ENCODE measurements at regions not wholly inside any gene's neighbourhood (a gene's known extent, or its start where the extent isn't known, plus 50 kb on each side); places are given as distances from the start of the nearest gene placed in this dataset.

DNA sequence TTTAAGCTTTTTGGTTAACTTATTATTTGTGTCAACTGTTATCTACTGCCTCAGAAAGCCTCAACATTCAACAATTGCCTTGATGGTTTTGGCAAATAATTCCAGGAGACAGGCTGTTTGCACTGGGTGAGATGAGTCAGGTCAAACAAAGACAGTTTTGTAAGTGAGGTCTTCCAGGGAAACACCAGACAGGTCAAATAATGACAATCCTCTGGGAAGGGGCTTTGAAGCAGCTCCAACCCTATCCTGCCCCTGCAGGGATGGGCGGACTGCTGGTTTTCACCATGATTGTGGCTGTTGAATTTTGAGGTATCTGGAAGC, 79.4 kb upstream of the PRR23E start:
- intact Hi-C loops (cut with micrococcal nuclease): no loop called here
- FAIRE-seq (no peak), DNase-seq (ENCODE audit: low read depth, low spot score) (no peak)
- Histone ChIP-seq H3K27ac (ENCODE audit: insufficient read depth, low read depth, low read length) (no peak overlapping the region), H3K4me2 (ENCODE audit: insufficient read depth, low read length) (no peak overlapping the region), H2AFZ (ENCODE audit: low read depth, low read length) (no peak overlapping the region), H3K79me2 (ENCODE audit: control insufficient read depth, insufficient read depth, low read length) (no peaks in the 10 kb centered on the region), H3K4me3 (replicated peaks in 1 of 3; ENCODE audit: insufficient read depth in 1 of 3, low read depth in 1 of 3, low read length in 3 of 3) (no peak overlapping the region), H3K36me3 (ENCODE audit: control insufficient read depth in 2 of 2, extremely low read depth in 1 of 2, insufficient read depth in 2 of 2, low read length in 2 of 2) (no peaks in the 10 kb centered on the region), H3K9me1 (replicated peaks; ENCODE audit: control insufficient read depth, extremely low read depth, insufficient read depth, low read length) (no peaks in the 10 kb centered on the region), H4K20me1 (replicated peaks; ENCODE audit: control insufficient read depth, extremely low read depth, insufficient read depth, low read length) (no peaks in the 10 kb centered on the region), H3K27me3 (ENCODE audit: control insufficient read depth in 2 of 2, insufficient read depth in 2 of 2, low read length in 2 of 2) (no peaks in the 10 kb centered on the region), H3K4me1 (ENCODE audit: control insufficient read depth, extremely low read depth, insufficient read depth, low read length) (no peaks in the 10 kb centered on the region), H3K9me3 (replicated peaks; ENCODE audit: control insufficient read depth, insufficient read depth, low read length) (peaks cover 3% of the 10 kb centered on the region), H3K9ac (replicated peaks; ENCODE audit: extremely low read depth, insufficient read depth, low read length) (no peak overlapping the region)
- no TSS peak for BruUV-seq (replicated peaks)
- CTCF ChIA-PET: no interaction called here
- POLR2A ChIA-PET: no interaction called here
- TF ChIP-seq CTCF (IDR thresholded peaks at IDR 0.05; ENCODE audit: extremely low read depth in 1 of 2, insufficient read depth in 1 of 2, low read depth in 1 of 2, low read length in 2 of 2): no peak
- TF ChIP-seq JUN (IDR thresholded peaks at IDR 0.05; ENCODE audit: borderline replicate concordance, insufficient read depth, insufficient read length, low read depth): no peak
- TF ChIP-seq FOS (IDR thresholded peaks at IDR 0.05; ENCODE audit: borderline replicate concordance, insufficient read depth, low read length): no peak
- no peak for TF ChIP-seq GATA2 (IDR thresholded peaks at IDR 0.05; ENCODE audit: insufficient read depth, insufficient read length, low read depth, low read length)
- TF ChIP-seq EZH2 (IDR thresholded peaks at IDR 0.05; ENCODE audit: borderline replicate concordance, low read depth, low read length, severe bottlenecking): no peak
- TF ChIP-seq MAX (IDR thresholded peaks at IDR 0.05; ENCODE audit: insufficient read depth, insufficient read length): no peak
- dilution Hi-C loops (cut with MboI; ENCODE audit: extremely low pct_ligation_motif_present, low sequenced_read_pairs): no loop called here
